ENCODE measurements at regions not wholly inside any gene's neighbourhood (a gene's known extent, or its start where the extent isn't known, plus 50 kb on each side); places are given as distances from the start of the nearest gene placed in this dataset.

- TF ChIP-seq CTCF (IDR thresholded peaks at IDR 0.05) (no peak), EZH2 (IDR thresholded peaks at IDR 0.05) (no peak)
Measured at GRCh38 chr12:60071759-60072191, 475.9 kb downstream of the SLC16A7 start.
